SK-N-DZ (cell line): ENCODE measurements at regions not wholly inside any gene's neighbourhood (a gene's known extent, or its start where the extent isn't known, plus 50 kb on each side); places are given as distances from the start of the nearest gene placed in this dataset.
"Not testable (repeated sequence)": the region's sequence is repeated elsewhere in the genome, so short reads cannot be mapped to it uniquely, and the experiment has no call there.

Experiments used
- DNase-seq: peaks from one replicate; pipeline ENCODE4 v3.0.0-alpha.2; 2015; ENCODE audit warnings: low spot score

DNA sequence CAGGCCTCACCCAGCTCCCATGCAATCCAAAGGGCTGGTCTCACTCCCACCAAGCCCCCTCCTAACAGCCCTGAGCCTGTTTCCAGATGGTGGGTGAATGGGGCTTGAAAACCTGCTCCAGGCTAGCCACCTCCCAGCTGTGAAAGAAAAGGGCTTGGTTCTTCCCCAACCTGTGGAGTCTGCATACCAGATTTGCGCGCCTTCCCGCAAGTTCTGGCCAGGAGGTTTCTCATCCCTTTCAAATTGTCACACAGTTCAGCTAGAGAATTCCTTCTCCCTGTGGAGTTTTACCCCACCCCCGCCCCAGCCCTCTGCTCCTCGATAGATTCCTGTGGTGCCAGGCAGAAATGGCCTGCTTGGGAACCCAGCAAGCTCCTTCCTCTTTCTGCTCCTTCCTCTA lies 734.6 kb upstream of the FAT3 start:
- DNase-seq, result no peak

DNA sequence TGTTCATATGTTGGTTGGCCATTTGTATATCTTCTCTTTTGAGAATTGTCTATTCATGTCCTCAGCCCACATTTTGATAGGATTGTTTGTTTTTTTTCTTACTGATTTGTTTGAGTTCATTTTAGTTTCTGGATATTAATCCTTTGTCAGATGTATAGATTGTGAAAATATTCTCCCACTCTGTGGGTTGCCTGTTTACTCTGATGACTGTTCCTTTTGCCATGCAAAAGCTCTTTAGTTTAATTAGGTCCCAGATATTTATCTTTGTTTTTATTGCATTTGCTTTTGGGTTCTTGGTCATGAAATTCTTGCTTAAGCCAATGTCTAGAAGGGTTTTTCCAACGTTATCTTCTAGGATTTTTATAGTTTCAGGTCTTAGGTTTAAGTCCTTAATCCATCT lies 740.7 kb upstream of the FAT3 start:
- not testable (repeated sequence) for DNase-seq

DNA sequence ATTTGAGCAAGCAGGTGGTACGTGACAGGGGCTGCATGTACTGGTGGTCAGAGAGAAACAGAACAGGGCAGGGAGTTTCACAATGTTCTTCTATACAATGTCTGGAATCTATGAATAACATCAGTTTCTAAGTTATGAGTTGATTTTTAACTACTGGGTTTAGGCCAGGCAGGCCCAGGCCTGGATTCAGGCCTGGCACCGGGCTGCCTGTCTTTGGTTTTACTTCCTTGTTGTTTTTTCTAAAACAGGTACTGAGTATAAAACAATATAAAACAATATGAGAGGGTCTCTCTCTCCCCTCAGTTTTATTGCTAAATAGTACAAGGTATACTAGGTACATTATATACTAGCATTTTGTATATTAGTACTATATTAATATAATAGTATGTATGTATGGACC lies 742.7 kb upstream of the FAT3 start:
- not testable (repeated sequence) for DNase-seq

DNA sequence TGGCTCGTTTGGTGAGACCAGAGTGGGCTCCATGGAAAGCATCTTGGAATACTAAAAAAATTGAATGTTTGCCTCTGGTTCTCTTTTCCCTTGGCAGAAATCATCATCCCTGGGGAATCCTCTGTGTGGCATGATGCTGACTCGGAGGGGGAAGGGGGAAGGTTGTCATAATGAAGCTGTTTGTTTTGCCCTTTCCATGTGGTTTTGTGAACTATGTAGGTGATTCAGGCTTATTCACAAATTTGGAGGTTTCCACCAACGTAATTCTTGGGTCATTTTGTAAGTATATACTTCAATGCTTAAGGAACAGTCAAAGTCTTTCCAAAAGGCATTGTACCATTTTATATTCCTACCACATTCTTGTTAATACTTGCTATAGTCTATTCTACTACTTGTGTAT lies 754.0 kb upstream of the FAT3 start:
- no peak for DNase-seq

DNA sequence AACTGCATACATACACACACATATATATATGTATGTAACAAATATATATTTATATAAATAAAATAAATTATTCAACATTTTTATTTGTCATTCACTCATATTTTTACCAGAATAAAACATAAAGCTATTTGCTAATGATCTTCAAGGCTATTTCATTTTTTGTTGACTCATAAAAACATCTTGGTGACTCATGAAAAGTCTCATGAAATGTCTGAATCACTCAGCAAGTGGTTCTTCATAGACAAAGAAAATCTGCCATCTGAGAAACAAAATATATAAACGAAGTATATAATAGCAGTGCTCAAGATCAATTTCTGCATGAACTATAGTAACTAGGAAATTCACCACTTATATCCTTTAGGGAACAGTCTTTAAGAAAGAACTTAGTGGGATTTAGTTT lies 764.8 kb upstream of the FAT3 start:
- DNase-seq, result no peak

GRCh38 chr11:91446267-91446666 lies 778.4 kb upstream of the FAT3 start:
- no peak for DNase-seq

GRCh38 chr11:91435694-91436395 lies 788.8 kb upstream of the FAT3 start:
- peak; percentile 65 for DNase-seq

- no peak for DNase-seq
These were observed 791.2 kb upstream of the FAT3 start for GRCh38 chr11:91433284-91434010.

- DNase-seq, result peak; percentile 16
These were observed 803.0 kb upstream of the FAT3 start for GRCh38 chr11:91421641-91422040.

DNA sequence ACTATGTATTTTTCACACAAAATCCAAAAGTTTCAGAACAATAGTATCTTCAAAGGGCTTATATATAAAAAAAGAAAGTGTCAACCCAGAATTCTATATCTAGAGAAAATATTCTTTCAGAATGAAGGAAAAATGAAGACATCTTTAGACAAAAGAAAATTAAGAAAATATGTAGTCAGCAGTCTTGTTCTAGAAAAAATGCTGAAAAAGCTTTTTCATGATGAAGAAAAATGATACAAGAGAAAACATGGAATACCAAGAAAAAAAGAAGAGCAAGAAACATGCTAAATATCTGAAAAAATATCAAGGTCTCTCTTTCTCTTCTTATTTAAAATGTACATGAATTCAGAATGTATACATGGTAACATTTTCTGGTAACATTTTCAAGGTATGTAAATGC lies 816.8 kb upstream of the FAT3 start:
- DNase-seq, result no peak

GRCh38 chr11:91406009-91406408 lies 818.6 kb upstream of the FAT3 start:
- no peak for DNase-seq

DNA sequence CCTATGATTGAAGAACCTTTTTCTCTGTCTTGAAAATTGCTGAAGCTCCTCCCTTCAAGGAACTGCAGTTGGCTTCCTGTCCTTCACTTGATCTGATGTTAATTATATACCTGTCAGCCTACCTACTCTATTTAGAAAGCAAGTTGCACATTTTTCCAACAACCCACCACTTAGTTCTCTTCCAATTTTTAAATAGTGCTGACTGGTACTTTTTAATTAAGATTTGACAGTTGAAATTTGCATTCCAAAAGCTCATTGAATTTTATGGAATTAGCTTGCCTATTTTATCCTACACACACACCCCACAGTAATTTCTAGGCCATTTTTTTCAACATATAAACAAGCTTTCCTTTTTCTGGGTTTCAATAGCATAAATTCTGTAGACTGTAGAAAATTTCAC lies 820.3 kb upstream of the FAT3 start:
- no peak for DNase-seq

- DNase-seq, result no peak
These were observed 827.5 kb upstream of the FAT3 start for GRCh38 chr11:91397134-91397468.

GRCh38 chr11:91396236-91397133 lies 828.1 kb upstream of the FAT3 start:
- DNase-seq, result no peak

DNA sequence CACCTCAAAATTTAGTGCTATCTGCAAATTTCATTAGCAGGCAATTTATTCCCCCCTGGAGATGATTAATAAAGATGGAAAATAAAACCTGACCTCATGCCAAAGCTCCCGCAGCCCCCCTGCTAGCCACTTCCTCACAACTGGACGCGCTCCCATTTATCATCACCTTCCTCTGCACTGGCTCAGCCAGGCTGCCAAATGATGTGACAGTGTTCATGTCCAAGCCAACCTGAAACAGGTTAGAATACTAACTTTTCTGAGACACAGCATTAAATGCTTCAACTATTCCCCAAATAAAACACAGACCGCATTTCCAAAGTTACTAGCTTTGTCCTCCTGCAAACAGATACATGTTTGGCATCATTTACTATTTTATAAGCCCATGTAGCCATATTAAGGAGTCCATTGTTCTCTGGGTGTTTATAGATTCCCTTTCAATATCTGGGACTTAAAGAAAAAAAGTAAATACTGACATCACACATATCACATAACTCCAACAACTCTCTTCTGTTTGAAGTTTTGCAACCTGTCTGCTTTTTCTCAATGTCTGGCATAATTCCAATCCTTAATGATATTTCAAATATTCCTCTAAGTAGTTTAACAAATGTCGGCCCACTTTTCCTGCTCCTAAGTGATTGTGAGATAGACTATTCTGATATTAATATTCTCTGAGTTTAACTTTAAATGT lies 829.7 kb upstream of the FAT3 start:
- no peak for DNase-seq

GRCh38 chr11:91394073-91394726 lies 830.4 kb upstream of the FAT3 start:
- no peak for DNase-seq

DNA sequence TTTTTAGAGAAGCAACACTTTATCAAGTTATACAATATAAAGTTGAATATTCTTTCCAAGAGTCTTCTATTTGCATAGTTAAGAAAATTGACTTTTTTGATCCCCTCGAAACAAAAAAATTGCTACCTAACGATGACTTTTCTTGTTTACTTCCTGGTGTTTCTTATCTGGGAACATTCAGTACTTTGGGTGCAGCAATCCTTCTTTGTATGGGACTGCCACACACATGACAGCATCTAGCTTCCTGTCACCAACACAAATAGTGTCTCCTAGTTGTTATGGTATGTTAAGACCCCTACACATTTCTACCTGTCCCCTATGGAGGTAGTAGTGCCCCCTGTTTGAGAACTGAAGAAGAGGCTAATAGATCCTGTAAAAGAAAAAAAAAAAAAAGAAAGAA lies 841.7 kb upstream of the FAT3 start:
- no peak for DNase-seq

DNA sequence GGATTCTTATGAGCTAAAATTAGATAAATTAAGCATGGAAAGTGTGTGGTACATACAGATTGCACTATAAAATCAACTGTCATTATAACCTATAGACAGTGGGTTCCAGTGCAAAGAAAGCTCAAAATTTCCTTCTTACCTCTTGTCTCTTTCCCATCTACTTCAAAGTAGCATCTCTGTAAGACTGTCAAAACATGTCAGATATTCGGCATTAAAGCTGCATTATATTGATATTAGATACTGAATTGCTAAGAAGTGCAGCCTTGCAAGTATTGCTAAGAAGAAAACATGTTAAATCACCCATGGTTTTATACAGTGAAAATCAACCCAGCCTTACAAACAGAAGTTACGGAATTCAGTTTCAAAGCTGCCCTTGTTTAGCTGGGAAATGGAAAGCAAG lies 849.8 kb upstream of the FAT3 start:
- DNase-seq, result no peak

- peak; percentile 24 for DNase-seq
These were observed 851.1 kb upstream of the FAT3 start for GRCh38 chr11:91373497-91373896.

DNA sequence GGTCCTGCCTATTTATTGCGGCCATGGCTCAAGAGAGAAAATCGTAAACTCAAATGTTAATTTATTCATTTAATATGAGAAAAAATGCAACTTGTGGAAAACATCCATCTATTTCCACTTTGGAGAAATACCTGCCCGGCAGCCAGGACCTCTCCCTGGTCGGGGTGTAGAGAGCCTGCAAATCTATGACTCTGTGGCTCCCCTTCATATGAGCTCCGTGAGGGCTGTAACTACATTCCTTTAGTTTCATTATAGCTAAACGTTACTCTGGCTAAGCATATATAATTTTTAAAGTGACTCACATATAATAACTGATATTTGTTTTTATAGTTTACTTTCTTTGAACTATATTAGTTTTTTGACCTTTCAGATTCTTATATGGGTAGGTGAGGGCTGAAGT lies 857.8 kb upstream of the FAT3 start:
- DNase-seq, result no peak

GRCh38 chr11:91365986-91366585 lies 858.5 kb upstream of the FAT3 start:
- no peak for DNase-seq
